ENCODE measurements at regions not wholly inside any gene's neighbourhood (a gene's known extent, or its start where the extent isn't known, plus 50 kb on each side); places are given as distances from the start of the nearest gene placed in this dataset.

DNA sequence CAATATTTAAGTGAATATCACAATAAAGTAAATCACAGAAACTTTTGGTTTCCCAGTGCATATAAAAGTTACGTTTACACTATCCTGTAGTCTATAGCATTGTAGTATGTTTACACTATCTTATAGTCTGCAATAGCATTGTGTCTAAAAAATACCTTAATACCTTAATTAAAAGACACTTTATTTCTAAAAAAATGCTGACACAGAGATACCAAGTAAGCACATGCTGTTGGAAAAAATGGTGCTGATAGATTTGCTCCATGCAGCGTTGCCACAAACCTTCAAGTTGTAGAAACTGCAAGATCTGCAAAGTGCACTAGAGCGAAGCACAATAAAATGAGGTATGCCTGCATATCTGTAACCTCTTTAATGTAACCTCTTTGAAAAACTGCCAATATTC is 847.3 kb downstream of the GLUD2 start:
- TF ChIP-seq, protein P1, sequence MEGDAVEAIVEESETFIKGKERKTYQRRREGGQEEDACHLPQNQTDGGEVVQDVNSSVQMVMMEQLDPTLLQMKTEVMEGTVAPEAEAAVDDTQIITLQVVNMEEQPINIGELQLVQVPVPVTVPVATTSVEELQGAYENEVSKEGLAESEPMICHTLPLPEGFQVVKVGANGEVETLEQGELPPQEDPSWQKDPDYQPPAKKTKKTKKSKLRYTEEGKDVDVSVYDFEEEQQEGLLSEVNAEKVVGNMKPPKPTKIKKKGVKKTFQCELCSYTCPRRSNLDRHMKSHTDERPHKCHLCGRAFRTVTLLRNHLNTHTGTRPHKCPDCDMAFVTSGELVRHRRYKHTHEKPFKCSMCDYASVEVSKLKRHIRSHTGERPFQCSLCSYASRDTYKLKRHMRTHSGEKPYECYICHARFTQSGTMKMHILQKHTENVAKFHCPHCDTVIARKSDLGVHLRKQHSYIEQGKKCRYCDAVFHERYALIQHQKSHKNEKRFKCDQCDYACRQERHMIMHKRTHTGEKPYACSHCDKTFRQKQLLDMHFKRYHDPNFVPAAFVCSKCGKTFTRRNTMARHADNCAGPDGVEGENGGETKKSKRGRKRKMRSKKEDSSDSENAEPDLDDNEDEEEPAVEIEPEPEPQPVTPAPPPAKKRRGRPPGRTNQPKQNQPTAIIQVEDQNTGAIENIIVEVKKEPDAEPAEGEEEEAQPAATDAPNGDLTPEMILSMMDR (IDR thresholded peaks at IDR 0.05) = no peak
- TF ChIP-seq POLR2A (IDR thresholded peaks at IDR 0.05) = no peak
